Stimulated activated CD4-positive, alpha-beta T cell treated with anti-CD3 and anti-CD28 coated beads, Interleukin-15, amount 100 ng/mL, for 1 hour (primary cell): ENCODE measurements at regions not wholly inside any gene's neighbourhood (a gene's known extent, or its start where the extent isn't known, plus 50 kb on each side); places are given as distances from the start of the nearest gene placed in this dataset.

Experiments used
- DNase-seq, 2 donors: peaks; one replicate each; pipeline ENCODE4 v3.0.0-alpha.2; 2020; ENCODE audit warnings: low read depth in 1 of 2, low spot score in 1 of 2

DNA sequence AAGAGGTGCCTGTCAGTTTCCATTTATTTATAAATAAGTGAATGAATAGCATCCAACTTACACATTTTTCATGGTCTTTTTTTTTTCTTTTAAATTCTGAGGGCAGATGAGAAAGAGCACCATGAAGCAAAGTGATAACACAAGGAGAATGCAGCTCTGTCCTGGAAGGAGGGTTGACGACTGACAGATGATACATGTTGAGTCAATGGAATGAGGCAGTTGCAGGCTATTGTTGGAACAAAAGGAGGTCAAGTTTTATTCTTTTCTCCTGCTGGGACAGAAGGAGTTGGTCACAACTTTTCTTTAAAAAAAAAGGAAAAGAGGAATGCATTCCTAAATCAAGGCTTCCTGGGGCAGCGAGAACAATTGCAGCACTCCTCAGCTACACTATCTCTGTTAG lies 119.9 kb upstream of the PLEKHG7 start:
- no peak for DNase-seq

DNA sequence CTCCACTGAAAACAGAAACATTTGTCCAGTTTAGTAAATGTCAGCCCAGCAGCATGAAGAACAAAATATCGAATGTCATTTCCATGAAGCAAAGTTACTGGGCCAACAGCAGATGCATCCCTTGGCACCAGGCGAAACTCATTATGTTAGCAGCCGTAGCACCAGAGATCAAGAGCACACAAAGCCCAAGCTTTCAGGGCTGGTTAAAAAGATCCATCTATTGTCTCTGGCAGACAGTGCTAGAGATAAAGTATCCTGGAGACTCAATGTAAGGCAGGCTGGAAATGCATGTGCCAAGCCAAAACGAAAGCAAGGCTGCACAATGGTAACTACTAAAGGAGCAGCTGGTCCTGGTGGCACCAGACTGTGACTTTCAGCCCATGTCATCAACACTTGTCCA lies 120.3 kb upstream of the PLEKHG7 start:
- DNase-seq: no peak

DNA sequence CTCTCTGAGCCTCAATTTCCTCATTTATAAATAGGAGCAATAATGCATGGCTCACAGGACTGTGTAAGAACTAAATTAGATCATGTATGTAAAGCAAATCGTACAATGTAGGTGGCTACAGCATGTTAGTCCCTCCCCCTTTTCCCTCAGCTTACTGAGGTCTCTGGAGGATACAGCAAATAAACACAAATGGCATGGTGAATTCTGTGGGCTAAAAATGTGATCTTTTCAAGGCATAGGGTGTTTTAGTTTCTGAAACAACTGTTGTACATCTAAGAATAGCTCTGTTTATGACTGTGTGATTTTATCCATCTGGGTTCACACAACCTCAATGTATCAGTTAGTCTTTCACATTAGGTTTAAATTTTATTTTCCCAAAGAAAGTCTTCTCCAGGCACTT lies 121.2 kb upstream of the PLEKHG7 start:
- no peak for DNase-seq

DNA sequence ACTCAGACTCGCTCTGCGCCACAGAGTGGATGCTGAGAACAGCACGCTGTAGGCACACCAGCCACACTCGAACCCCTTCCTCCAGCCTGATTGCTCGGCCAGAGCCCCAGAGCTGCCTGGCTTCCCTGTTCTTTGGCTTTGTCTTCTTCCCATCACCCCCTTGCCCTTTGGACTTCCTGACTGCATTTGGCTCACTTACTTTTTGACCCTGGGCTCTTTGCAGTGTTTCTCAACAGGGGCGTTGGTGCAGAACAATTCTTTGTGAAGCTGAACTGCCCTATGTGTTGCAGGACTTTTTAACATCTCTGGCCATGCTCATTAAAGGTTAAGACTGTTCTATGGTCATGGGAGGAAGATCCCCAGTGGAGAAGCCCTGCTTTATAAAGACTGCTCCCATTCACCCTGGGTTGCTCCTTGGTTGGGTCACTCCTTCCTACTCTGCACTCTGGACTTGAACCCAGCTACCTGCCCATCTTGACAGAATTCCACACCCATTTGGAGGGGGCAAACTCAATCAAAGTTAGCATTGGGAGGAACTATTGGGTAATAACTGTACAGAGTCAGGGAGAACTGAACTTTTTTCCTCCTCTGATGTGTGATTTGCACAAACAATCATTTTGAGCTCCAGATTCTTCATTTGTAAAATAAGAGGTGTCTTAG lies 127.7 kb upstream of the PLEKHG7 start:
- no peak for DNase-seq

DNA sequence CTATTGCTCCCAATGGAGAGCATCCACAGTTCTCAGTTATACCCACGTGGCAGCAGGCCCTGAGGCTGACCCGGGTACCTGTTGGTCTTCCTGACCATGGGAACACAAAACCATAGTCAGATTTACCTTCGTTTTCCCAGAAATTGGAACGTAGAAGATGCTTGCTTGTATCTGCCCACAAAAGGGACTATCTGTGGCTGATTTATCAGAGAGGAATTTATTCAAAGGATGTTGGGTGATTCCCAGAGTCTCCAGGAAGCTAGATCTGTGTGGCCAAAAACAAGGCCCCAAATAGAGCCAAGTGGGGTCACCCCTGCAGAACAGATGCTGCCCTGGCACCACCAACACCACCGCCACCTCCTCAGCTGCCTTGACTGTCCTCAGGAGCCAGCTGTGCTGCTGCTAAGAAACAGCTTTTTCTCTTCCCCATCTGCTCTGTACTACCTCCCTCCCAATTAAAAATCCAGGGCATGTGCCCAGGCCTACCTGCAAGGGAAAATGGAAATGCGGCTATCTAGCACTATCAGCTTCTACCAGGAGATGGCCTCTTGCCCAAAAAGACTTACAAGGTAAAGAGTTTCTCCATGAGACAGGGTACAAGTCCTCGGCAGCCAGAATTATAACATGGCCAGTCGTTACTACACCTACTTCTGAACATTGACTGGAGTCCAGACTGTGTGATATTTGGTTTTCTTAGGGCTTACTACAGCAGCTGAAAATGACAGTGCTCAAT lies 128.6 kb upstream of the PLEKHG7 start:
- no peak for DNase-seq

DNA sequence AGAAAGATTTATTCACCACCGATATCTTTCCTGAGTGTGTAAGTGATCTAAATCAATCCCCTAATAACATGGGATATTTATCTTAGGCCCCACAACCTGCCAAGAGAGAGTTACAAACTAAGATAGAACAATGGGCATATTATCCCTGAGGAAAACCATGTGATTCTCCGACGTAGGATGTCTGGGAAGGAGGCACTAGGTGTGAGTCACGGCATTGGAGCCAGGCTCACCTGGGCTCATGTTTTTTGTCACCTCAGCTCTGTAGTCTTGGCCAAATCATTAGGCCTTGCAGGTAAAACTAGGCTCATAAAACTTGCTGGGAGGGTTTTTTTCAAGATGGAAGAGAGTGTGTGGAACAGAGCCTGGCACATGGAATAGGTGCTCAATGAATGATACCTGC lies 129.7 kb upstream of the PLEKHG7 start:
- DNase-seq: no peak

DNA sequence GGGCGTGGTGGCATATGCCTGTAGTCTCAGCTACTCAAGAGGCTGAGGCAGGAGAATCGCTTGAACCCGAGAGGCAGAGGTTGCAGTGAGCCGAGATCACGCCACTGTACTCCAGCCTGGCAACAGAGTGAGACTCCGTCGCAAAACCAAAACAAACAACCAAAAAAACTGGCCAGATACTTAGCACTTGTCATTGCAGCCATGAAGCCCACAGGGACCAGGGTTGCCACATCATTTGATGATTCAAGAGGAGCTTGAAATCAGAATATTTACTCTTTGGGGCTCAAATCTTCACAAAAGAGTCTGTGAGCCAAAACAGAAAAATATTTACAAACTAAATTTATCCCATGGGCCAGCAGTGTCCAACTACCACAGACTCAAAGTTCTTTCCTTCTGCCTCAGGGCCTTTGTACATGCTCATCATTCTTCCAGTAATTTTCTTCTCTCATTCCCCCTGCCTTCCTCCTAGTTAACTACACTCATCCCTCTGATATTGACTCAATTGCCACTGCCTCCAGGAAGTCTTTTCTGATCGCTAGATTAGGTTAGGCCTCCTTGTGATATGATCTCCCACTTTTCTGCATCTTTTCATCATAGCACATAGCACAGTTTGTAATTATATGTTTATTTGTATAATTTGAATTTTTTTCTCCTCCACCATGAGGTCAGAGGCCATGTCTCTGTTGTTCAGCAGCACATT lies 130.8 kb upstream of the PLEKHG7 start:
- no peak for DNase-seq

DNA sequence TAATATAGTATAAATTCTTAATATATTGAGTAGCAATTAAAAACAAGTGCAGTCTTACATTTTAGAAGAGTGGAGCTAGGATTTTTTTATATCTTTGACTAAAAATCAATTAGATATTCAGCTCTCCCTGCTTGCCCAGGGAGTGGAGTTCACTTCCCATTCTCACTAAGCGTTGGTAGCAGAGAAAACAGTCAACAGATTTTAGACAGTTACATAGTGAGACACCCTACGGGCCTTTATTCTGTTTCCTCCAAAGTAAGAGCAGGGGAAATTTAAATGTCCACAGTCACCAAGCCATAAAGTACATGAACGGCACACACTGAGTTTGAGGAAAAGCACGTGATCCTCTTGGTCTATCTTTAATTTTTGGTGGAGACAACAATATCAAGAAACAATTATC lies 131.6 kb upstream of the PLEKHG7 start:
- DNase-seq: no peak

DNA sequence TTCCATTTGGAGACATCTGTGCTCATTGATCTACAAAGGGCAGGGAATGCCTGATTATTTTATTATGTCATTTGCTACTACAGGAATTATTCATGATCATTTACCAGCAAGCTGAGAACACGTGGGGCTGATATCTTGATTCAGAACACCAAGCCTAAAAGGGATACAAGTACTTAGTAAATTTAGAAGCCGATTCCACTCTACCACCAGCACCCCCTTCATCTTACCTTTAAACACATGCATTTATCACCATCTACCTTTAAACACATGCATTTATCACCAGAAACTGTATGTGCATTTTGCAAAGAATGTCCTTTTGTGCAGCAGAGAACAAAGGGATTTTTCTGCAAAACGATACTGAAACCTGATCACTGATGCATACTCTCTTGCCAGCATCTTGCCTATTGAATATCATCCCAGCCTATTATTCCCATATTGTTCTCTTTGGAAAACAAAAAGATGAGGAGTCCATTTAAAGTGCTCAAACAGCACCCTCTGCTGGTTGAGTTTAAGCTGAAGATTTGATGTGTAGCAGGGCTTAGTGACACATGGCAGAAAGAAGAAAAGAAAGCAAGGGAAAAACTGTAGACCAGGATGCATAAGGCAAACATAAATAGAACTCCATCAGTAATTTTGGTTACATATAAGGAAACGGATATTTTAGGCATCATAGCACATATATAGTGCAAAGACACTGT lies 132.6 kb upstream of the PLEKHG7 start:
- DNase-seq: no peak

DNA sequence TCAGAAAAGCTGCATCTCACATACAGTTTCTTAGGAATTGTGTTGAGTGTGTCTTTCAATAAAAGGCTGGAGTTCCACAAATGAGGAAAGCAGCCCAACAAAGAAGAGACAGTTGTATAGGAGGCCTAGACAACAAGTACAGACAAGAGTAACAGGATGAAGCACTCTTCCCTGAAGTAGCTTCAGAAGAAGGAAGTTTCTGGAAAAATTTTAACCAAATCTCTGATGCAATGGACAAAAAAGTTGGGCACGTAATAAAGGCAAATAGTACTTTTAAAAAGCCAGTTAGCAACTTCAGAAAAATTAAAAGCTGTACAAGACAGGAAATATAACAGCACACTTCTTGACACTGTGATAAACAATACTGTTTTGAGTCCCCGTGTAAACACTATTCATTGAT lies 134.1 kb upstream of the PLEKHG7 start:
- DNase-seq: no peak

DNA sequence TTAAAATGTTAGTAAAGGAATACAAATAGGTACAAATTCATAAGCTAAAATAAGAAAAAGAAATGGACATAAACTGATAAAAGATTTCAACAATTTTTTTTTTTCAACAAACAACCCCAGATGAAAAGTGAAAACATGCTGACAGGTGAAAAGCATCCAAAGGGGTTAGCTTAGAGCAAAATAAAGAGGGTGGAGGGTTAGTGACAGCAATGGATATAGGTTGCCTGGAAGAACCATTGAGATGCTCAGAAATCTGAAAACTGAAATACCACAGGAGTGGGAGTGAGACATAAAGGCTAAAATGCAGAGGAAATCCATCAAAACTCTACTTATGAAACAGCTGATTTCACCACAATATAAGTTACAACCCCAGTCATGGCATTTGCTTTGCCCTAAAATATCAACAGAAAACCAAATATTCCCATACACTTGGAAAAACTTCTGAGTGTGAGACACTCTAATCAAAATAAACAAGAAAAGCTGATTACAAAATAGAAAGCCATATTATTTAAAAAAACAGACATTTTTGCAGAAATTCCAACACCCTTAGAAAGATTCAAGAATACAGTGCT lies 136.3 kb upstream of the PLEKHG7 start:
- DNase-seq: no peak

DNA sequence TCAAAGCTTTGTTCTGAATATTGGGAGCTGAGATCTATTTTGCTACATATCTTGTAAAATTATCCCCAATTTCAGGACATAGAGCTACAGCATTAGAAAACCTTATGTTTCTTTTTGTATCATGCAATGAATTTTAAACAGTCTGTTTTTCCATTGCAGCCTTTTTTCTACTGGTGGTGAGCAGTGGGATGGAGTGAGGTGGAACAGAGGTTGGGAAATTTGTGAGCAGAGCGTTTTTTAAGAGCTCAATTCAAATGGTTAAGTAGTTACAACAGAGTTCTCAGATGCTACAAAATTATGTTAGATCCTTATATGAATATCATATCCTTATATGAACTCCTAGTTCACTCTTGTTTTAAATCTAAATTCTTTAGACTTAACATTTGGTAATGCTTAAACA lies 139.0 kb upstream of the PLEKHG7 start:
- no peak for DNase-seq

DNA sequence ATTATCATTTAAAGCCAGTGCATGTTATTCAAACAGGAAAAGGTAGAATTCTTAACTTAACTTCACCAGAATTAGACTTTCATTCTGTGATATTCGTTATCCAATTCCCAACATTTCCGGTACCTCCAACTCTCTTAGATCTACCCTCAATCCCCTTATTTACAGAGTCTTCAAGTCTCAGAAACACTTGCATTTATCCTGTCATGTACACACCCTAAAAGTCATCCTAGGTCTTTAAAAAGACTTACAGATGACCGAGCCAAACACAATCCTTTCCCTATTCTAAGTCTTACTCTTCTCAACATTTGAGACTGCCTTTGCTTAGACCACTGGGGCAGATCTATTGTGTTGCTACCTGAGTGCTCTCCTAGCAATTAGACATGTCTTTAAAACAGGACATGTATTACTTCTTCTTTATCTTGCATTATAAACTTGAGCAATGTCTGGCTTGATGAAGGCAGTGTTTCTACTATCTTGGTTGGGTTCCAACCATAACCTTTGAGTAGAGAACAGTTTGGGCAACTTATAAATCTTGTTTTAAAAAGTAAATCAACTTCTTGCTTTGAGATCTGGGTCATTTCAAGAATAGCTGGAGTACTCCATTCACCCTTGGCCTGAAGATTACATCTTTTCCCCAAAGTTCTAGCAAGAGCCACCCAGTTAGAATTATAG lies 140.6 kb upstream of the PLEKHG7 start:
- no peak for DNase-seq

DNA sequence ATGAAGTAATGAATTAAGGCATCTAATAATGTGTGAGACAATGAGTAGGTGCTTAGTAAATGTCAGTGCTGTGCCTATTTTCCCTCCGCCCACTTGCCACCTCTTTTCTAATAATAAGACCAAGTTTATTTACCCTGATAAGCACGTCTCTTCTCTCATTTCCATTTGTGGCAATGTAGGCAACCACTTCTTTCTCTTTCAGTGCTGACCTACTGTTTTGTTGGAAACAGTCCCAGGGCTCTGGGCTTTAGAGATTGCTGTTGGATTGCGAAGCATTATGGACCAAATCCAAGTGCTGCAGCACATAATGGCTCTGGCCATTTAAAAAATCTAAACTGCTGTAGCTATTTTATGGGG lies 141.3 kb upstream of the PLEKHG7 start:
- no peak for DNase-seq

DNA sequence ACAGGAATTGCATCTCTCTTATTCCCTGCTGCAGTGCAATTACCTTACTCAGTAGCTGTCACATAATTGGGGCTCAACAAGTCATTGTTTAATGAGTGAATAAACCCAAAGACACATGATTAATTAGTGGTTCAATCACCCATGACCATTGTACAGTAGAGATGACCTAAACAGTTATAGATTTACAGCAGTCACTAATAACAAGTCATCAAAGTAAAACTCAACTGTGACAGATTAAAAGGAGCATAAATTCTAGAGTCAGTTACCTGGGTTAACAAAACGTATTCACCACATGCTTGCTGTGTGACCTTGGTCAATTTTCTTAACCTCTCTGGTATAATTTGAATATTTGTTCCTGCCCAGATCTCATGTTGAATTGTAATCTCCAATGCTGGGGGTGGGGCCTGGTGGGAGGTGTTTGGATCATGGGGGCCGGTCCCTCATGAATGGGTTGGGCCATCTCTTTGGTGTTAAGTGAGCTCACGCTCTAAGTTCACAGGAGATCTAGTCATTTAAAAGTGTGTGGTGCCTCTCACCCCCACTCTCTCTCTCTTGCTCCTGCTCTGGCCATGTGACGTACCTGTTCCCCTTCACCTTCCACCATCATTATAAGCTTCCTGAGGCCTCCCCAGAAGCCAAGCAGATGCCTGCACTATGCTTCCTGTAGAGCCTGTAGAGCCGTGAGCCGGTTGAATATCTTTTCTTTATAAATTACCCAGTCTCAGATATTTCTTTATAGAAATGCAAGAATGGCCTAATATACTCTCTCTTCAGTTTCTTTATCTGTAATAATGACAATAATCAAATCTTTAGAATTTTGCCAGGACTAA lies 141.9 kb upstream of the PLEKHG7 start:
- DNase-seq: no peak

DNA sequence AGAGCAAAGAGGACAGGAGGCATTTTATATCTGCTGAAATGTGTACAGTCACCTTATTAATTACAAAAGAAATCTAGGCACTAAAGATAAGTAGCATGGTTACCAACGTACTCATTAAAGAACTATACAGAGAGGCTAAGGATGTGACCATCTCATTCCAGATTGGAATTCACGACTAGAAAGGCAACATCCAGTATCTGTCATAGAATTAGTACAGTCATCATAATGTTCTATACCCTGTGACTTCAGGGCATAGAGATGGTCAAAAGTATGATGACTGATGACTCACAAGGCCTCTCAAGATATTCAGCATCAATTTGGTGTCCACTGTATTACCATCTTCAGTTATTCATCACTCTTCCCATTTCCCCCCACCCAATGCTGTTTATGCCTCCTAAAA lies 144.0 kb upstream of the PLEKHG7 start:
- DNase-seq: no peak

DNA sequence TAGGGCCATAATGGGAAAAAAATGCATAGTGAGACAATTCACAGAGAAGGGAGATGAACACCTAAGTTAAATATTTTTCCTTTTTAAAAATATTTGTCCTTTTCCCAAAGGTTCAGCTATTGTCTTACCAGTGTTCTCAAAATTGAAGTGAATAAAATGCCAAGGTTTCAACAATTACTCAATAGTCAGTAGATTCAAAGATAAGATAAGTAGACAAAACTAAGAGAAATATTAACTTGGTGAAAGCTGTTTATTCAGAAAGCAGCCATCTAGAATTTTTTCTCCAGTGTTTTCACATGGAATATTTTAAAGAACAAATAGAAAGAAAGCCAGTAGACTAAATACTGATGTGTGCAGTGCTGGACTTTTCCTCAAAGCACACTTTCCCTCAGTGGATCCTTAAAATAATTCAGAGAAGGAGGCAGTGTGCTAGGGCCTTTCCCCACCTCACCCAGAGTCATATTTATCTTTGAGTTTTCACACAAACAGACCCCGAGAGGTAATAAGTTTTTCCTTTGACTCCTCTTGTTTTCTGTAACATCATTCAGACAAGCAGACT lies 144.5 kb upstream of the PLEKHG7 start:
- DNase-seq: no peak

DNA sequence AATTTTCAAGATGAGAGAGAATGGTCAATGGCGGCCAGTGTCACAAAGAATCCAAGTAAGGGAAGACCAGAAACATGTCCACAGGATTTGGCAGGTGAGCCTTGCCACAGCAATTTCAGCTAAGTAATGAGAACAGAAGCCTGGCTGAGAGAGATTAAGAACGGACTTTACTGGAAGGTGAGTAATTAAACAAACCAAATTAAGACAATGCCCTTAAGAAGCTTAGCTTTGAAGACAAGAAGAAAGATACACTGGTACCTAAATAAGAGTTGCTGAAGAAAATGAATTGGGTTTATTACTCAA lies 145.4 kb upstream of the PLEKHG7 start:
- no peak for DNase-seq

DNA sequence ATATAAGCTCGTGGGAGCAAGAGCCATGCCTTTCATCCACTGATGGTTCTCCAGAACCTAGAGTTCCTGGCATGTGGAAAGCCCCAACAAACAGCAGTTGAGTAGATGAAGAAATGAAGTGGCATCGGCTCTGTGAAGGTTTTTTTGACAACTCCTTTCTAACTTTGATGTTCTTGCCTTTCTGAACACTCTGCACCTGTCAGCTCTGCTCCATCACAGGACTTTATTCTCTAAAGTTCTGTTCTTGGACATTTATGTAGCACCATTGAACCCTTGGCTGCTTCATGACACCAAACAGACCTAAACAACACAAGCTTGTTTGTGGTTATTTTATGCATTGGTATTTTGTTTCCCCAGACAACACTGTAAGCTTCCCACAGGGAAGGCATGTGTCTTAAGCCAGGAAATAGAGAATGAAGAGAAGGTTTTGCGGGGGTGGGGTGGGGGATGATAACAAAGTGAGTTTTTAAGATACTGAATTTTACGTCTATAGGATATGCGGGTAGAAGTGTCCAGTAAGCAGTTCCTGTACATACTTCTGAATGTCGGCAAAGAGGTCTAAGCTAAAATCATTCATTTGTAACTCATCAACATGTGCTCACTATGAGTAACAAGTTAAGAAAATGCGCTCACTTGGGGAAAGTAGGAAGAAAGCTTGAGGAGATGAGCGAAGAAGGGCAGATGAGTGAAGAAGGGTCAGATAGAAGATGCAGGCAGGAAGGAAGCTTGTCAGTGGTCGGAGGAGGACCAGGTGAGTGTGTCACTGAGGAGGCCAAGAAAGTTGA lies 146.0 kb upstream of the PLEKHG7 start:
- no peak for DNase-seq
